ENCODE measurements at regions not wholly inside any gene's neighbourhood (a gene's known extent, or its start where the extent isn't known, plus 50 kb on each side); places are given as distances from the start of the nearest gene placed in this dataset.

- TF ChIP-seq POLR2AphosphoS5 (IDR thresholded peaks at IDR 0.05; ENCODE audit: insufficient read depth in 1 of 2, low read depth in 1 of 2) (no peak), CTCF (IDR thresholded peaks at IDR 0.05) (no peak), POLR2A (IDR thresholded peaks at IDR 0.05) (no peak)
Measured at GRCh38 chr7:106503626-106504025, 157.3 kb downstream of the CCDC71L start.
